ENCODE measurements at regions not wholly inside any gene's neighbourhood (a gene's known extent, or its start where the extent isn't known, plus 50 kb on each side); places are given as distances from the start of the nearest gene placed in this dataset.

- no peak for TF ChIP-seq CTCF (IDR thresholded peaks at IDR 0.05)
- TF ChIP-seq POLR2A (IDR thresholded peaks at IDR 0.05), result no peak
- TF ChIP-seq EP300 (IDR thresholded peaks at IDR 0.05), result no peak
- no peak for TF ChIP-seq POLR2AphosphoS5 (IDR thresholded peaks at IDR 0.05)
These were observed 148.1 kb downstream of the NPR3 start for GRCh38 chr5:32859211-32859641.
